Common myeloid progenitor, CD34-positive (primary cell): ENCODE measurements at regions not wholly inside any gene's neighbourhood (a gene's known extent, or its start where the extent isn't known, plus 50 kb on each side); places are given as distances from the start of the nearest gene placed in this dataset.

Experiments
- CTCF ChIA-PET: fragments of 350-600 bp; sonication (Branson Sonifier 250); formaldehyde crosslinking; loops from one replicate; lab custom pipeline; 2021; ENCODE audit warnings: antibody characterized with exemption; lab: Charles Lee
- POLR2A ChIA-PET: fragments of 350-600 bp; sonication (Branson Sonifier 250); formaldehyde crosslinking; loops from one replicate; lab custom pipeline; 2021; ENCODE audit warnings: antibody characterized with exemption; lab: Charles Lee
- DNase-seq, 3 donors: peaks; one replicate each; pipeline versions ENCODE4 v3.0.0 to v3.0.0-alpha.2; 2013
- H3K27ac ChIP-seq, 2 experiments: 1 replicate in 1 of 2; 2 replicates in 1 of 2; pipeline ENCODE4 v1.7.0; 2013; ENCODE audit warnings: inconsistent platforms in 2 of 2, low read length in 2 of 2, mild to moderate bottlenecking in 2 of 2, low read depth in 1 of 2, moderate library complexity in 1 of 2; ENCODE audit not compliant: severe bottlenecking in 2 of 2, insufficient read depth in 1 of 2, poor library complexity in 1 of 2
- H3K27me3 ChIP-seq, 5 experiments: replicated peaks in 2 of 5; 1 replicate in 3 of 5; 2 replicates in 2 of 5; pipeline versions ENCODE4 v1.6.1 to v1.7.0; 2013; ENCODE audit warnings: low read length in 4 of 5, mild to moderate bottlenecking in 2 of 5, moderate library complexity in 2 of 5, inconsistent platforms in 1 of 5; ENCODE audit not compliant: insufficient read depth in 5 of 5, control insufficient read depth in 4 of 5
- H3K36me3 ChIP-seq, 4 experiments: 1 replicate in 2 of 4; 2 replicates in 2 of 4; pipeline versions ENCODE4 v1.6.1 to v1.7.0; 2013; ENCODE audit warnings: low read length in 3 of 4, control low read depth in 1 of 4, mild to moderate bottlenecking in 1 of 4; ENCODE audit not compliant: control insufficient read depth in 4 of 4, insufficient read depth in 4 of 4
- H3K4me1 ChIP-seq, 4 experiments: 1 replicate in 3 of 4; 2 replicates in 1 of 4; pipeline versions ENCODE4 v1.6.1 to v1.7.1; 2013; ENCODE audit warnings: low read length in 3 of 4, mild to moderate bottlenecking in 3 of 4, control low read depth in 1 of 4, inconsistent platforms in 1 of 4, moderate library complexity in 1 of 4; ENCODE audit not compliant: control insufficient read depth in 4 of 4, insufficient read depth in 4 of 4; ENCODE audit errors: control extremely low read depth in 1 of 4
- H3K4me3 ChIP-seq, 7 experiments: 1 replicate in 4 of 7; 2 replicates in 3 of 7; pipeline versions ENCODE4 v1.5.1 to v1.7.0; 2013; ENCODE audit warnings: mild to moderate bottlenecking in 7 of 7, low read length in 6 of 7, moderate library complexity in 6 of 7, inconsistent platforms in 2 of 7, low read depth in 2 of 7, control low read depth in 1 of 7; ENCODE audit not compliant: insufficient read depth in 4 of 7, control insufficient read depth in 1 of 7; ENCODE audit errors: extremely low read depth in 1 of 7
- H3K9me3 ChIP-seq, 5 experiments: 1 replicate in 4 of 5; 2 replicates in 1 of 5; pipeline versions ENCODE4 v1.6.1 to v1.7.1; 2013; ENCODE audit warnings: low read length in 4 of 5, mild to moderate bottlenecking in 2 of 5, inconsistent platforms in 1 of 5, low read depth in 1 of 5, moderate library complexity in 1 of 5; ENCODE audit not compliant: control insufficient read depth in 4 of 5, insufficient read depth in 2 of 5; ENCODE audit errors: control extremely low read depth in 1 of 5
- WGBS: methylation state at CpG from one replicate; pipeline ENCODE4 v1.1.5; 2013; ENCODE audit not compliant: insufficient coverage; 5-methylcytosine and 5-hydroxymethylcytosine counted together

GRCh38 chr5:110940136-110940535 lies 131.4 kb upstream of the TSLP start:
- no peaks in the 10 kb centered on the region for H3K27me3 ChIP-seq
- H3K4me1 ChIP-seq = no peaks in the 10 kb centered on the region
- H3K9me3 ChIP-seq = no peaks in the 10 kb centered on the region
- WGBS = 98% methylated on average over 6 of the region's 6 CpGs
- POLR2A ChIA-PET = no interaction called here
- H3K36me3 ChIP-seq = no peaks in the 10 kb centered on the region
- H3K4me3 ChIP-seq = no peak overlapping the region
- CTCF ChIA-PET = no interaction called here
- no peak for DNase-seq
- H3K27ac ChIP-seq = no peak overlapping the region

GRCh38 chr5:110945874-110946436 lies 125.6 kb upstream of the TSLP start:
- peaks cover 0 to 1% (median 0%) of the 10 kb centered on the region in 5 experiments for H3K9me3 ChIP-seq
- 67% methylated on average over 2 of the region's 3 CpGs for WGBS
- H3K27ac ChIP-seq = no peak overlapping the region
- H3K27me3 ChIP-seq = no peaks in the 10 kb centered on the region
- ChIA-PET CTCF (no interaction called here), POLR2A (no interaction called here)
- no peaks in the 10 kb centered on the region for H3K36me3 ChIP-seq
- H3K4me1 ChIP-seq = no peaks in the 10 kb centered on the region
- no peak overlapping the region for H3K4me3 ChIP-seq
- no peak for DNase-seq

- no peaks in the 10 kb centered on the region for H3K27me3 ChIP-seq
- no peak for DNase-seq
- H3K36me3 ChIP-seq = no peaks in the 10 kb centered on the region
- peaks cover 0 to 1% (median 0%) of the 10 kb centered on the region in 5 experiments for H3K9me3 ChIP-seq
- H3K4me1 ChIP-seq = no peaks in the 10 kb centered on the region
- H3K27ac ChIP-seq = no peak overlapping the region
- no peak overlapping the region for H3K4me3 ChIP-seq
- CTCF ChIA-PET = no interaction called here
- POLR2A ChIA-PET = no interaction called here
- WGBS = no CpG with 5 or more reads among the region's 2 CpGs
Observed at GRCh38 chr5:110951373-110951791, 120.1 kb upstream of the TSLP start.

- Histone ChIP-seq H3K36me3 (no peaks in the 10 kb centered on the region), H3K27me3 (no peaks in the 10 kb centered on the region), H3K4me3 (no peak overlapping the region), H3K27ac (no peak overlapping the region), H3K9me3 (peaks cover 0 to 1% (median 0%) of the 10 kb centered on the region in 5 experiments), H3K4me1 (no peaks in the 10 kb centered on the region)
- CTCF ChIA-PET = no interaction called here
- DNase-seq = no peak
- POLR2A ChIA-PET = no interaction called here
- WGBS = 54% methylated on average over 19 of the region's 20 CpGs
Observed at GRCh38 chr5:110956280-110956912, 115.1 kb upstream of the TSLP start.

- no peaks in the 10 kb centered on the region for H3K36me3 ChIP-seq
- CTCF ChIA-PET = no interaction called here
- DNase-seq = no peak
- peaks cover 0 to 1% (median 0%) of the 10 kb centered on the region in 5 experiments for H3K9me3 ChIP-seq
- no peaks in the 10 kb centered on the region for H3K4me1 ChIP-seq
- no peaks in the 10 kb centered on the region for H3K27me3 ChIP-seq
- POLR2A ChIA-PET = no interaction called here
- no peak overlapping the region for H3K27ac ChIP-seq
- no peak overlapping the region for H3K4me3 ChIP-seq
- WGBS = 80% methylated on average over 10 of the region's 12 CpGs
Observed at GRCh38 chr5:110956913-110957813, 114.3 kb upstream of the TSLP start.

- ChIA-PET POLR2A (no interaction called here), CTCF (no interaction called here)
- Histone ChIP-seq H3K4me3 (no peak overlapping the region), H3K9me3 (peaks cover 0 to 1% (median 0%) of the 10 kb centered on the region in 5 experiments), H3K4me1 (no peaks in the 10 kb centered on the region), H3K27ac (no peak overlapping the region), H3K27me3 (no peaks in the 10 kb centered on the region), H3K36me3 (no peaks in the 10 kb centered on the region)
- WGBS = no CpG with 5 or more reads among the region's 2 CpGs
- DNase-seq = no peak
Observed at GRCh38 chr5:110957934-110958333, 113.6 kb upstream of the TSLP start.

- Histone ChIP-seq H3K27ac (no peak overlapping the region), H3K4me1 (no peaks in the 10 kb centered on the region), H3K4me3 (no peak overlapping the region), H3K36me3 (no peaks in the 10 kb centered on the region), H3K27me3 (no peaks in the 10 kb centered on the region), H3K9me3 (no peaks in the 10 kb centered on the region)
- no peak for DNase-seq
- ChIA-PET POLR2A (no interaction called here), CTCF (no interaction called here)
- WGBS = 100% methylated on average over 1 of the region's 3 CpGs
Observed at GRCh38 chr5:110963495-110963894, 108.0 kb upstream of the TSLP start.
